Endodermal cell (in vitro differentiated cells): ENCODE measurements at regions not wholly inside any gene's neighbourhood (a gene's known extent, or its start where the extent isn't known, plus 50 kb on each side); places are given as distances from the start of the nearest gene placed in this dataset.

Experiments
- DNase-seq: peaks from one replicate; pipeline ENCODE4 v3.0.0-alpha.2; 2017
- H3K27ac ChIP-seq: 2 replicates; pipeline ENCODE4 v1.5.1; 2013; ENCODE audit warnings: mild to moderate bottlenecking, low read depth, low read length, moderate library complexity
- H3K27me3 ChIP-seq: 2 replicates; pipeline ENCODE4 v1.6.1; 2013; ENCODE audit warnings: mild to moderate bottlenecking, low read length, moderate library complexity; ENCODE audit not compliant: insufficient read depth, control insufficient read depth, poor library complexity, severe bottlenecking
- H3K36me3 ChIP-seq: 2 replicates; pipeline ENCODE4 v1.7.0; 2013; ENCODE audit warnings: mild to moderate bottlenecking, low read length, moderate library complexity; ENCODE audit not compliant: control insufficient read depth, insufficient read depth
- H3K4me1 ChIP-seq: one replicate; pipeline ENCODE4 v1.7.0; 2013; ENCODE audit warnings: low read length; ENCODE audit not compliant: control insufficient read depth, insufficient read depth
- H3K4me3 ChIP-seq: 2 replicates; pipeline ENCODE4 v1.5.1; 2013; ENCODE audit warnings: mild to moderate bottlenecking, low read length, moderate library complexity
- H3K9ac ChIP-seq: 2 replicates; pipeline ENCODE4 v1.6.1; 2013; ENCODE audit warnings: mild to moderate bottlenecking, low read length, moderate library complexity; ENCODE audit not compliant: poor library complexity, severe bottlenecking; ENCODE audit errors: extremely low read depth
- H3K9me3 ChIP-seq: 2 replicates; pipeline ENCODE4 v1.6.1; 2013; ENCODE audit warnings: mild to moderate bottlenecking, low read length, moderate library complexity; ENCODE audit not compliant: control insufficient read depth
- H3K27ac Mint-ChIP-seq: 2 replicates; pipeline ENCODE4 v1.8.0; 2020; ENCODE audit warnings: mixed read lengths
- H3K27me3 Mint-ChIP-seq: 2 replicates; pipeline ENCODE4 v1.8.0; 2021; ENCODE audit warnings: mild to moderate bottlenecking, mixed read lengths; ENCODE audit not compliant: insufficient read depth
- H3K36me3 Mint-ChIP-seq: 2 replicates; pipeline ENCODE4 v1.8.0; 2020; ENCODE audit warnings: low read depth, mixed read lengths
- H3K4me1 Mint-ChIP-seq: 2 replicates; pipeline ENCODE4 v1.8.0; 2020; ENCODE audit warnings: mixed read lengths
- H3K4me3 Mint-ChIP-seq: 2 replicates; pipeline ENCODE4 v1.8.0; 2020; ENCODE audit warnings: mild to moderate bottlenecking, moderate library complexity, mixed read lengths
- H3K9me3 Mint-ChIP-seq: 2 replicates; pipeline ENCODE4 v1.8.0; 2020; ENCODE audit warnings: mild to moderate bottlenecking, mixed read lengths
- WGBS, 2 experiments: methylation state at CpG; one replicate each; pipeline versions ENCODE4 v1.1.5 to v1.1.7; 2013; ENCODE audit warnings: missing lambda C conversion rate in 2 of 2, mixed read lengths in 1 of 2; ENCODE audit not compliant: insufficient coverage in 1 of 2, insufficient read length in 1 of 2; 5-methylcytosine and 5-hydroxymethylcytosine counted together
- TF ChIP-seq, protein P1 (sequence below): fragments of 200-600 bp; sonication (generic); conservative IDR thresholded peaks from 2 replicates; pipeline ENCODE4 v1.5.0; 2021; ENCODE audit warnings: antibody characterized with exemption, mild to moderate bottlenecking

DNA sequence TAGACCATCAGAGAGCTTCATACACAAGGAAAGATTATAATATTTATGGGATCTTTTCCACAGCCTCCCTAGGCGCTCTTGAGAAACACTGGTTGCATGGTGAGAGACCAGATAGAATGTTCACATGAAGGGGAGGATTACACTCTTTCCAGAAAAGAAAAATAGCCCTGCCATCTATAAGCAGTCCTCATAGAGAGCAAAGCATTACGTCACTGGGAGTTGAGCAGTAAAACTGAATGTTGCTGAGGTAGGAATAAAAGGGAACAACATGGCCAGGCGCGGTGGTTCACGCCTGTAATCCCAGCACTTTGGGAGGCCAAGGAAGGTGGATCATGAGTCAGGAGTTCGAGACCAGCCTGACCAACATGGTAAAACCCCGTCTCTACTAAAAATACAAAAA, 1934.3 kb downstream of the SUCLG1 start:
- Histone ChIP-seq H3K36me3 (no peaks in the 10 kb centered on the region), H3K4me3 (no peak overlapping the region), H3K27ac (no peak overlapping the region), H3K27me3 (no peaks in the 10 kb centered on the region), H3K9me3 (no peaks in the 10 kb centered on the region), H3K4me1 (no peaks in the 10 kb centered on the region), H3K9ac (no peak overlapping the region)
- H3K27me3 Mint-ChIP-seq = no peaks in the 10 kb centered on the region
- TF ChIP-seq, protein P1, sequence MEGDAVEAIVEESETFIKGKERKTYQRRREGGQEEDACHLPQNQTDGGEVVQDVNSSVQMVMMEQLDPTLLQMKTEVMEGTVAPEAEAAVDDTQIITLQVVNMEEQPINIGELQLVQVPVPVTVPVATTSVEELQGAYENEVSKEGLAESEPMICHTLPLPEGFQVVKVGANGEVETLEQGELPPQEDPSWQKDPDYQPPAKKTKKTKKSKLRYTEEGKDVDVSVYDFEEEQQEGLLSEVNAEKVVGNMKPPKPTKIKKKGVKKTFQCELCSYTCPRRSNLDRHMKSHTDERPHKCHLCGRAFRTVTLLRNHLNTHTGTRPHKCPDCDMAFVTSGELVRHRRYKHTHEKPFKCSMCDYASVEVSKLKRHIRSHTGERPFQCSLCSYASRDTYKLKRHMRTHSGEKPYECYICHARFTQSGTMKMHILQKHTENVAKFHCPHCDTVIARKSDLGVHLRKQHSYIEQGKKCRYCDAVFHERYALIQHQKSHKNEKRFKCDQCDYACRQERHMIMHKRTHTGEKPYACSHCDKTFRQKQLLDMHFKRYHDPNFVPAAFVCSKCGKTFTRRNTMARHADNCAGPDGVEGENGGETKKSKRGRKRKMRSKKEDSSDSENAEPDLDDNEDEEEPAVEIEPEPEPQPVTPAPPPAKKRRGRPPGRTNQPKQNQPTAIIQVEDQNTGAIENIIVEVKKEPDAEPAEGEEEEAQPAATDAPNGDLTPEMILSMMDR = no peak
- H3K4me1 Mint-ChIP-seq = no peaks in the 10 kb centered on the region
- WGBS, 2 experiments = 90% methylated on average over 7 of the region's 7 CpGs; no CpG with 5 or more reads in 1 of the 2 experiments
- no peak overlapping the region for H3K4me3 Mint-ChIP-seq
- no peaks in the 10 kb centered on the region for H3K9me3 Mint-ChIP-seq
- no peak overlapping the region for H3K27ac Mint-ChIP-seq
- no peaks in the 10 kb centered on the region for H3K36me3 Mint-ChIP-seq
- DNase-seq = no peak

DNA sequence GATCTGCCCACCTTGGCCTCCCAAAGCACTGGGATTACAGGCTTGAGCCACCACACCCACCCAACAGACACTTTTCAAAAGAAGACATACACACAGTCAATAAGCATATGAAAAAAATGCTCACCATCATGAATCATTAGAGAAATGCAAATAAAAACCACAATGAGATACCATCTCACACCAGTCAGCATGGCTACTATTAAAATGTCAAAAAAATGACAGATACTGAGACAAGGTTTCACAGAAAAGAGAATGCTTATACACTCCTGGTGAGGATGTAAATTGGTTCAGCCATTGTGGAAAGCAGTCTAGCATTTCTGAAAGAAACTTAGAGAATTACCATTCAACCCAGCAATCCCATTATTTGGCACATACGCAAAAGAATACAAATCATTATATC, 1947.2 kb downstream of the SUCLG1 start:
- no peaks in the 10 kb centered on the region for H3K36me3 ChIP-seq
- Mint-ChIP-seq H3K4me3 (no peak overlapping the region), H3K36me3 (no peaks in the 10 kb centered on the region), H3K27me3 (no peaks in the 10 kb centered on the region), H3K27ac (no peak overlapping the region), H3K9me3 (peaks cover 9% of the 10 kb centered on the region), H3K4me1 (no peaks in the 10 kb centered on the region)
- no peak for DNase-seq
- H3K4me1 ChIP-seq = no peaks in the 10 kb centered on the region
- H3K27ac ChIP-seq = no peak overlapping the region
- H3K4me3 ChIP-seq = no peak overlapping the region
- 67 to 100% methylated on average over 1 of the region's 1 CpG for WGBS, 2 experiments
- H3K9ac ChIP-seq = no peak overlapping the region
- H3K27me3 ChIP-seq = no peaks in the 10 kb centered on the region
- TF ChIP-seq, protein P1 = no peak
- H3K9me3 ChIP-seq = no peaks in the 10 kb centered on the region

DNA sequence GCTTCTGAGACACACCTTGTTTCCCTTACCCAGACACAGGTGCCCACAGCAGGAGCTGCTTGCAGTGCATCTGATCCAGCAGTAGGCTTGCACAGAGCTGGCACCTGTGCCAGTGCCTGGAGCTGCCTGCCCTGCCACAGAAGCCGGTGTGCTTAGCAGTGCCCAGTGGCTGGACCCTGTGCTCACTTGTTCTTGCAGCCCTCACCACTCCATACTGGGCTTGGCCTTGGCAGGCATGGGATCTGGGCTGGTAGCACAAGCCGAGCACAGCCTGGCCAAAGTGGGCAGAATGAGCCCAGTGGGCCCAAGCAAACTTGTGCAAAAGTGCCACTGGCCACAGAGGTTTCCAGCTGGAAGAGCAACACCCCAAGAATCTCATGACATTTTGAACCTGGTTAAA, 1950.4 kb downstream of the SUCLG1 start:
- no peak overlapping the region for H3K4me3 Mint-ChIP-seq
- no peaks in the 10 kb centered on the region for H3K4me1 Mint-ChIP-seq
- no peaks in the 10 kb centered on the region for H3K9me3 ChIP-seq

More for the DNA sequence above, 1950.4 kb downstream of the SUCLG1 start:
- no peaks in the 10 kb centered on the region for H3K36me3 ChIP-seq
- no peak overlapping the region for H3K9ac ChIP-seq
- DNase-seq = no peak
- H3K27ac Mint-ChIP-seq = no peak overlapping the region
- no peaks in the 10 kb centered on the region for H3K27me3 Mint-ChIP-seq
- H3K4me3 ChIP-seq = no peak overlapping the region
- H3K36me3 Mint-ChIP-seq = no peaks in the 10 kb centered on the region
- TF ChIP-seq, protein P1 = no peak
- H3K4me1 ChIP-seq = no peaks in the 10 kb centered on the region
- H3K9me3 Mint-ChIP-seq = peaks cover 7% of the 10 kb centered on the region
- H3K27me3 ChIP-seq = no peaks in the 10 kb centered on the region
- WGBS, 2 experiments = 89% methylated on average over 2 of the region's 2 CpGs; no CpG with 5 or more reads in 1 of the 2 experiments
- no peak overlapping the region for H3K27ac ChIP-seq
